NCI-H2227 treated with DMSO at 0.1 percent for 48 hours (cell line): ENCODE measurements at regions not wholly inside any gene's neighbourhood (a gene's known extent, or its start where the extent isn't known, plus 50 kb on each side); places are given as distances from the start of the nearest gene placed in this dataset.
"Not testable (repeated sequence)": the region's sequence is repeated elsewhere in the genome, so short reads cannot be mapped to it uniquely, and the experiment has no call there.

Experiments
- DNase-seq: peaks from one replicate; lab custom pipeline; 2025; lab: John Stamatoyannopoulos, UW

DNA sequence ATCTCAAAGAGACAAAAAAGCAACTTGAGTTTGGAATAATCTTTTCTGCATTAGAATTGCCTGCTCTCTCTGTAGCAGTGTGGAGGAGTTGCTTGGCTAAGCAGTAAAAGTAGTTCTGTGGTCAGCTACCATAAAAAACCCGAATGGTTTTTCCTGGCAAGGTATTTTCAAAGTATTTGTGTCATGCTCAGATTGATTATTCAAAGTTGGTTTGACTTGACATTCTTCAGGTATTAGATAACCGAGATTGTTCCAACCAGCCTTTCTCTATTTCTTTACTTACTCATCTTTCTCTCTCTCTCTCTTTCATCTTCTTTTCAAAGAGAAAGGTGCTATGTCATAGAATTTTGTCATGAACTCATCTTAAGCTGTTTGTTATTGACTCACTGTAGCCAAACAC is 404.9 kb downstream of the CPS1 start:
- DNase-seq: no peak

DNA sequence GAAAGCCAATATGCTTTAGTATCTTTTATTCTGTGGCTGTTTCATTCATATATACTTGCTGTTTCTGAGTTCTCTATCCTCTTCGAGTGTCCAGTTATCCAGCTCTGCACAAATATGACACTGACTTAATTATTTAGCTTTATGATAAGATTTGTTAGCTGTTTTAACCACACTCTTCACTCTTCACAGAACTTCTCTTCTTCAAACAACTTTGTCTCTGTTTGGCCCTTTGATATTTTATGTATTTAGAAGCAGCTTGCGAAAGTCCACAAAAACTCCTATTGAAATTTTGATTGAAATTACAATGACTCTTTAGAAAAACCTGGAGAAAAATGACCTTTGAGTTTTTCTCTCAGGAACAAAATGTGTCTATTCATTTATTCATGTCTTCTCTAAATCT is 407.0 kb downstream of the CPS1 start:
- no peak for DNase-seq

DNA sequence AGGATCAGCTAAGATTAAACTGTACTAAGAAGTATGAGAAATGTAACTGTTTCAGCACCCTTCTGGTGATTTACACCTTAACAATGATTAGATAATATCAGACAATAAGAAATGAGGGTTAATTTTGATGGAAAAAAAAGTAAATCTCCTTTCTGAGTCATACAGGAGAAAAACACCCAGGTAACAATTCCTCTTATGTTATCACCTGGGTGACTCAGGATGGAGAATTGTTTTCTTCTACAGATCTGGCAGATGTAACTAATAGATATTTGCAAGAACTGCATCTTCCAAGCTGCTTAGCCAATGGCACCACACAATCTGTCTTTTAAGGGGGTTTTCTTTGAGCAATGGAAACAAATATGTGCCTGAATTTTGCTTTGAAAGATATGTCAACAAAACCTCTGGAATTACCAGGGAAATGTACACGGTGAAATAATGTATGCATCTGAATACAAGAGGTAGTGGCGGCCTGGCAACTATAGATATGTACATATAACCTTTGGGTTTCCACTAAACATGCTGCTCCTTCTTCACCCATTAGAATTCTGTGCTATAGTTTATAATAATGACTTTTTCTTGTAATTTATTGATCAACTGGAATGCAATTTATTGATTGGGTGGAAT is 407.9 kb downstream of the CPS1 start:
- no peak for DNase-seq

DNA sequence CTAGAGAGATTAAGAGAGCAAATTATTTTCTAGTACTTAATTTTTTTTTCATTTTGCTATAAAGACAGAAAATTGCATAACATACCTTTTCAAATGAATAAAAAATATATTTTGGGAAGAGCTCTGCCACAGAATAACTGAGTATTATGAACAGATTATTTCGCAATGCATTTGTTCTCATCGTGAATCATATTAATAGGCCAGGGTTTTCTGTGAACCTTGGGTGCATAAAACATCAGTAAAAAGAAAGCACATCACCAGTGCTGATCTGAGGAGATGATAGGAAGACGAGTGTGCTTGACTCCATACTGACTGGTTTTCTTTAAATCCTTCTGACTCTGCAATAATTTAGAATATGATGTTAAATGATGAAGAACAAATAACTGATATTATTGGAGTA is 409.1 kb downstream of the CPS1 start:
- DNase-seq: no peak

DNA sequence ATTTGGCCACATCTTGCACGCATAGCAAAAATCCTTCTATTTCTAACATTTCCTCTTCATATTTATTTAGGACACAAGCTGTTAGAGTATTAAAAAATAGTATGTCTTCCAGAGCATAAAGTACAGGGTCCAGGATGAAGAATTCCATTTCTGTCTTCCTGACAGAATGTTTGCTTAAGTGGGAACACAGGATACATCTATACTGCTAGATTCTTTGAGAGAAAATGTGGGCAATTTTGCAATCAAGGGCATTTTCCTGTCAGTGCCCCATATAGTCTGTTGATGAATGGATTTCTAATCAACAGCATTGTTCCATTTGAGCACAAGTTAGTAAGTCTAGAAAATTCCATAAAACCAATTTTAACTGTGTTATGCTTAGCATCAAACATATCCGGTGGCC is 409.9 kb downstream of the CPS1 start:
- no peak for DNase-seq

DNA sequence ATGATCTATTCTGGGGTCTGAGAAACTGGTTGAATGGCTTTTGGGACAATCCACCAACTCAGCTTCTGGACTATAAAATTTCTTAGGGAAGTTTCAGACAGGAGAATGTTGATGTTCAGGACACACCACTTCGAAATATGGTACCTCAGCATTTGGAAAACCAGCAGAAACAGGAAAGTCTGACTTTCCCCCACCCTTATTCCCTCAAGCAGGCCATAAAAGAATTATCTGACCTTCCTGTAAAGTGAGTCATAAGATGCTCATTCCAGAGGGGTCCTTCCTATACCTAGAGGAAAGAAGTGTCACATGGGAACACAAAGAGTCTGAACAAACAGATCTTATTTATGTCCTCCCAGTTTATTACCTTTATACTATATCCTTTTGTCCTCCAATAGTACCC is 415.0 kb downstream of the CPS1 start:
- DNase-seq: no peak

DNA sequence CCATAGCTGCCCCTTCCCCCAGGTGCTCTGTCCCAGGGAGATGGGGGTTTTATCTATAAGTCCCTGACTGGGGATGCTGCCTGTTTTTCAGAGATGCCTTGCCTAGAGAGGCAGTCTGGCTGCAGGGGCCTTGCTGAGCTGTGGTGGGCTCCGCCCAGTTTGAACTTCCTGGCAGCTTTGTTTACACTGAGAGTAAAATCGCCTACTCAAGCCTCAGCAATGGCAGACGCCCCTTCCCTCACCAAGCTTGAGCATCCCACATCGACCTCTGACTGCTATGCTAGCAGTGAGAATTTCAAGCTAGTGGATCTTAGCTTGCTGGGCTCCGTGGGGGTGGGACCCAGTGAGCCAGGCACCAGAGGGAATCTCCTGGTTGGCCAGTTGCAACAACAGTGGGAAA is 430.4 kb downstream of the CPS1 start:
- not testable (repeated sequence) for DNase-seq

DNA sequence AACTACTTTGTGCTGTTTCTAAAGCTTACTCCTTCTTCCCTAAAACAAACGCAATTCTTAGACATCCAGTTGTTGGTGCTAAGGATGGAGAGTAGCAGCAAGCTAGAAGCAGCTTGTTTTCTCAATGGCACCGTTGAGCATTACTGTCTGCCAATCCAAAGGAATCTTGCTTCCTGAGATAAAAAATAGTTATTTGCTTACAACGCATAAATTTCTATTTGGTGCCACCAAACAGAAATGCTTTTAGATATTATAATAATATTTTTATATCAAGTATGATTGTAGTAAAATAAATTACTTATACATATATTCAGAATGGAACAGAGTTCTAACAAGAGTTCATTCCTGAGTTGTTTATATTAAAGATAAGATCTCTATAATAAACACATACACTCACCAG is 434.7 kb downstream of the CPS1 start:
- no peak for DNase-seq

DNA sequence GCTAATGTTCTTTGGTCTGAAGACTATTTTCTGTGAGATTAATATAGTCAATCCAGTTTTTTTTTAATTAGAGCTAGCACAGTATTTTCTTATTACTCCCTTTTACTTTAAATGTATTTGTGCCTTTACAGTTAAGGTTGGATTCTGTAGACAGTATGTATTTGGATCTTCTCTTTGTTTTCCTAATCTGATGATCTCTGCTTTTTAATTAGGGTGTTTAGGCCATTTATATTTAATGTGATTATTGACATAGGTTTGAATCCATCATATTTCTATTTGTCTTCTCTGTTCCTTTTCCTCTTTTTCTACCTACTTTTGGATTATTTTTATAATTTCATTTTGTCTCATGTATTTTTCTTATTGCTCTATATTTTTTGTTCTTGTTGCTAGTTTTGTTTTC is 437.7 kb downstream of the CPS1 start:
- no peak for DNase-seq

DNA sequence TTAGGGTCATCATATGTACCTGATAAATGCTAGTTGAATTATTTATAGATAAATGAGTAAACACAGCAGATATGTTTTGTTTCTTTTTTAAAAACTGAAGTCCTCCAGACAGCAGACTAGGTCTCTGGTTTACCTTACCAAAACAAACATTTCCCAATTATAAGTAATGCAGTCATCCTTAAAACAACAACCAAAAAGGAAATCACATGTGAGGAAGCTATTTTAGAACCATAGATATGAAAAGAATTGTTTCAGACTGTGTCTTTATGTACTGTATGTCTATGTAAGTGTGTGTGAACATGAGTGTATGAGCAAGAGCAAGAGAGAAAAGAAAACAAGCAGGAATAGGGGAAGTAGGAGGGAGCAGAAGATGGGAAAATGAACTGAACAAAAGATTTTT is 441.0 kb downstream of the CPS1 start:
- no peak for DNase-seq

DNA sequence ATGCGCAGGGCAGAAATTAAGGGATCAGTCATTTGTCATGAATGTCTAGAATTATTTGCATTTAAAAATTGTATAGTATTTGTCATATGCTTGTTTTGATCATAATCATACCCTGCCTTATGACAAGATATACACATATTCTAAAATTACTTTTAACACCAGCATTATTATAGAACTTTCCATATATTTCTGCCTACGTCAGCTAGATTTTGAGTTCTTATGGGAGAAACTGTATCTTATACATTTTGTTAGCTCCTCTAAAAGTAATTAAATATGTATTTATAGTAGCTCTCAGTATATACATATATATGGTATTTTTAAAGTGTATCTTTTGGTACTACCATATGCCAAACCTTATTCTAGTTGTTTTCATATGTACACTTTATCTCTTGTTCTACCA is 441.9 kb downstream of the CPS1 start:
- no peak for DNase-seq

DNA sequence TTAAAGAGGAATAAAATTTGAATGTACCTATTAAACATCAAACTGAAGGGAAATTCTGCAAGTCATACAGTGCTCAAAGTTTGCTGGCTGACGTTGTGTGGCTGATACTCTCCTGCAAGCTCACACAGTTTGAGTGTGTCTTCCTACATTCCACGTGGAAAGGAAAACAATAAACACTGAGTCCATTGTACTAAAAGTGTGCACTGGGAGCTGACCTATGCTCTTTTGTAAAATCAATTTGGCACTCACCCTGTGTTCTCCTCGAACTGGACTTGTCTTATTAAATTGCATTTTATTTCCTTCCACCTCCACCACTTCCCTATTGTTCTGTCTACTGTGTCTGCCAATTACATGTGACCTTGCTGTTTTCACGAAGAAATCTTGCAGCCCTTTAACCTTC is 458.0 kb downstream of the CPS1 start:
- peak; percentile 68 for DNase-seq

DNA sequence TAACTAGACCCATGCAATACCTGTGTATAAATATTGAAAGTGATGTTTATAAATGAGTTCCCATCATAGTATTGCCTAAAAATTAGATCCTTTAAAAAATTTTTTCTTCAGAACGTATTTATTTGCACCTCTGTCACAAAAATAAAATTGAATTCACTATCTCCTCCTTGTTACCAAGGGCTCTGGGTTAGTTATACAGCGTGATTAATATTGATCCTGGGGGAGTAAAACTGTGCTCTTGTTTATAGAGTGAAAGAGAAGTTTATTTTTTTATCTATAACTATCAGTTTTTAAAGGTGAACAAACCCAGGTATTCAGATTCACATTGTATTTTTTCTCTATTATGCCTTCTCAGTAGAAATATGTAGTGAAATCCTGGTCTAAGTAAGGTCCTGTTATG is 458.5 kb downstream of the CPS1 start:
- no peak for DNase-seq

DNA sequence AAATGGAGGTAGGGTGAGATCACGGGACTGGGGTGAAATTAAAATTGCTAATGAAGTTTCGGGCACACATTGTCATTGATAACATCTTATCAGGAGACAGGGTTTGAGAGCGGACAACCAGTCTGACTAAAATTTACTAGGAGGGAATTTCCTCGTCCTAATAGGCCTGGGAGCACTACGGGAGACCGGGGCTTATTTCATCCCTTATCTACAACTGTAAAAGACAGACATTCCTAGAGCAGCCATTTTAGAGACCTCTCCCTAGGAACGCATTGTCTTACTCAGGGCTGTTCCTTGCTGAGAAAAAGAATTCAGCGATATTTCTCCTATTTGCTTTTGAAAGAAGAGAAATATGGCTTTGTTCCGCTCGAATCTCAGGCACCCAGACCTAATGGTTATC is 468.7 kb downstream of the CPS1 start:
- not testable (repeated sequence) for DNase-seq

DNA sequence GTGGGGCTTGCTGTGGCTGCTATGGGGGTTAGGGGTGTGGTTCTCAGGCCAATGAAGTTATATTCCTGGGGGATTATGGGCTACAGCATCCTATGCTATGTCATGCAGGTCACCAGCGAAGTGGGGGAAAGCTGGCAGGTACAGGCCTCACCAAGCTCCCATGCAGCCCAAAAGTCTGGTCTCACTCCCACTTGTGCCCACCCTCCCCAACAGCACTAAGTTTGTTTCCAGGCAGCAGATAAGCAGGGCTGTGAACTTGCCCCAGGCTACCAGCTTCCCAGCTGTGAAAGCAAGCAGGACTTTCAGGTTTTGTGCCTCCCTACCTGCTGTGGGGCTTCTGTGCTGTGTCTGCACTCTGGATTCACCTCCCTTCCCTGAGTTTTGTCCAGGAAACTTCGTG is 469.7 kb downstream of the CPS1 start:
- no peak for DNase-seq

DNA sequence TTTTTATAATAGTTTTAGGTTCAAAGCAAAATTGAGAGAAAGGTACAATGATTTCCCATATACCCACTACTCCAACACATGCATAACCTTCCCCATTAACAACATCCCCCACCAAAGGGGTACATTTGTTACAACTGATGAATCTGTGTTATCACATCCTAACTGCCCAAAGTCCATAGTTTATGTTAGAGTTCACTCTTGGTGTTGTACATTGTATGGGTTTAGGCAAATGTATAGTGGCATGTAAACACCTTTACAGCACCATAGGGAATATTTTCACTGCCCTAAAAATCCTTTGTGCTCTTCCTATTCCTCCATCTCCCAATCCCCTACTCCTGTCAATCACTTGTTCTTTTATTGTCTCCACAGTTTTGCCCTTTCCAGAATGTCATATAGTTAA is 471.6 kb downstream of the CPS1 start:
- no peak for DNase-seq

DNA sequence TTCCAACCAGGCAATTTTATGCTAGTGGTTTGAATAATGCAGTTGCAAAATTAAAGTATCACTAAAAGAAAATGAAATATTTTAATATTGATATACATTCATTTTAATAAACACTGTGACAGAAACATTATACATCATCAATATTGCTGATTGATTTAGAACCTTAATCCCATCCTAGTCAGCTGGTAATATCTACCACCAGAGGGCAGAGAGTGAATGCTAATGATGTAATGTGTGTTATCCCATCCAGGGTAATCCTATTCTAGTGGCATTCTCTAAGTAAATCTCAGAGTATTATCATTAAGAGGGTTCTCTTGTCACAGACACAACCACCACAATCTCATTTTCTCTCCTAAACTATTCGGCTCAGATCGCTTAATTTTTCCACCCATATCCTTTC is 477.4 kb downstream of the CPS1 start:
- peak; percentile 57 for DNase-seq

DNA sequence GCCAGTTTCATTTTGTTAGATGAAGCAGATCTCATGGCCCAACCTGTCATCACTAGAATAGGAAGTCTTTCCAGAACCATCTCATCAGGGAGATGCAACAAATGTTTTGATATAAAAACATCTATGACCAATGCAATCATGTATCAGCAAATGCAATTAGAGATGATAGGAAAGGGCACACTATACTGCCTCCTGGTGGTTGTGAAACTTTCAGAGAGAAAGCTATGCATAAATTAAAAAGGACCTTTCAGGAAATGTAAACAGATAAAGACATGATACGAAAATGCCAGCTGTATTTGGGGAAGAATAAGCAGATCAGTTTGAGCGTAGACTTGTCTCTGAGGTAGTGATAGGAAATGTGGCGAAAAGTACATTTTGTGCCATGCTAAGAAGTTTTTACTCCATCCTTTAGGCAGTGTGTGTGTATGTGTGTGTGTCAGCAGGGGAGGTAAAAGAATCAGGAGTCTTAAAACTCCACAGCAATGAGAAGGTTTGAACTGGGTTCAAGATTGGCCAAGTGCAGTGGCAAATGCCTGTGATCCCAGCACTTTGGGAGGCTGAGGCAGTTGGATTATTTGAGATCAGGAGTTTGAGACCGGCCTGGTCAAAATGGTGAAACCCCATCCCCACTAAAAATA is 479.3 kb downstream of the CPS1 start:
- no peak for DNase-seq

DNA sequence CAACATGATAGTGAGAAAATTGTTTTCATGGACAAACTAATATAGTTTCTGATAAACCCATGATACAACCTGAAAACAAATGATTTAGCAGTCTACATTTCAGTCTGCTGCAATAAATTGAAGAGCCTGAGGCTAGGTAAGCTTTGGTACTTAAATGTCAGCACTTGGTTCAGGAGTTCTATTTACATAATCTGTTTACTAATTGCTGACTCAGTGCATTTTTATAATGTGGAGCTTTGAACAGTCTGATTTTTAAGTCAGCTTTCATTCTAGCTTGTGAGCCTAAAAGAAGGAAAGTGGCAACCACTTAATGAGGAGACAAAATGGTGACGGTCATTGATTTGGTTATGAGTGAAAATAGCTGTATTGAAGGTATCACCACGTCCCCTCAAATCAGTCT is 488.6 kb downstream of the CPS1 start:
- DNase-seq: no peak

DNA sequence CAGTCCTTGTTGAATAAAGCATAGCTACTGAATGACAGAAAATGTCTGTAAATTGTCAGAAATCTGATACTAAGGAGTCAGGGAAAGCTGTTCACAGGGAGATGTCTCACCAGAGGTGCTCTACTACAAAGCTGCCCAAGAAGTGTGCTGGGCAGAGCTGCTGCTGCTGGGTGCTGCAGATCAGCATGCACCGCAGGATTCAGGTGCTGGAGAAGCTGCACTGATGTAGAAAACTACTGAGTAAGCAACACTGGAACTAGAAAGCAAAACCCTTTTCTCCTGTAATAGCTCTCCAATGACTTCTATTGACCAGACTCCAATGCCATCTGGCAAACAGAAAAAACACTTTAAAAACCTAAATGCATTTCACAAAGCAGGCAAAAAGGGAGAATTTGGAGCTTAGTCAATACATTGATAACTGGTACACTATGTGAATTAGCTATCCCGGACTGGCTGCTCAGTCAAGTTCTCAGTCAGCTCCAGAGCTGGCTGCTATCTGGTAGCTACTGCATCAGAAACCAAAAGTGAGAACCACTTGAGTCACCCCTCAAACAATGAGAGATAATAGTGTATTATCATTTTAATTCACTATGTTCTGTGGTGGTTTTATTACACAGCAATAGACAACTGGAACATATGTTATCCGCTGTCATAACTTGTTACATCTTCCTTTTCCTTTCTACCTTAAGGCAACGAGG is 493.1 kb downstream of the CPS1 start:
- no peak for DNase-seq

DNA sequence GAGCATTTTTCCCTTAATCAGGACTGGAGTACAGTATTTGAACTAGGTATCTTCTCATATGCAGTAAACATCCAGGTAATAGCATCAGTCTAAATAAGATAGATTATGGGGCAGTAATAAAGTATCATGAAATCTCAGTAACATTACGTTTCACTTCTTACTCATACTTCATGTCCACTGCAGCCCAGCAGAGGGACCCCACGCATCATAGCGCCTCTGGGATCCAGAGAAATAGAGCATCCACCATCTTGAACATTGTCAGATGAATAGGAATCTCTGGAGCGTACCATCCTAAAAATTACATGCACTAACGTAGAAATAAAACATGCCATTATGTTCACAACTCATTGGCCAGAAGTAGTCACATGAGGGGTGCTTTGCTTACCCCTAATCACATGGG is 499.0 kb downstream of the CPS1 start:
- no peak for DNase-seq

DNA sequence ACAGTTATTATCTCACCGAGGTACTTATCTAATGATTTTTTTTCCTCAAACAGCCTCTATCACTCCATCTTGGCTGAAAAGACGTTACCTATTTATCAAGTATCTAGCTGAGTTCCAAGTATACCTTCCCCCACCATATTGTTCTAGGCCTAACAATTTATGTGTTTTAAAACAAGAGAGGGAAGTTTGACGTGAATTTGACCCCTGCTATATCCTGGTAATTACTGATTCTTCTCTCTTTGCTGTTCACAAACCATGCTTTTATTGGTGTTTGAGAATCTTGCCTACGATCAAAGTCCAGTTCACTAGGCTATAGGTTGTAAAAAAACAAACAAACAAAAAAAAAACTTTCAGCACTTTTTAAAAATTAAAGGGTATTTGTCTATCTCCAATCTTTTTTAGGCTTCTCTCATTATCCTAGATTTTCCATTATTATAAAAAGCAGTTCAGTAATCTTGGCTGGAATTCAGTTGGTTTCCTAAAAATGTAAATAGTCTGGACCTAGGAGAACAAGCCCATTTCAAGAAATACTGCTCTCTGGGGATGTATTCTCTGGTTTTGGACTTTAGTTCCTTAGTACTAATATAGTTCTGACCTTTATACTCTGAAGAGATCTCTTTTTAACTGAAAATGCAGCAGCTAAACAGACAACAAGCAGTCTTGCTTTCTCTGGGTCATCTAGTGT is 505.4 kb downstream of the CPS1 start:
- DNase-seq: no peak

DNA sequence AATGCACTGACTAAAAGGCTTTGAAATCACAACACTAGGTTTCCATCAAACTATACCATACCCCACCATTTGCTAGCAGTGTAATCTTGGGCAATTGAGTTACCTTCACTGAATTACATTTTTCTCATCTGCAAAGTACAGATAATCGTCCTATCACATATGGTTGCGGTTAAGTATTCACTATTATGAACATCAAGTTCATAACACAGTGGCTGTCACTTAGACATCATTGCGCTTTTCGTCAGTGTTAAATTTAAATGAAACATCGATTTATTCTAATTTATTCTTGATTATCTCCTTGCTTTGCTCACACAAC is 505.9 kb downstream of the CPS1 start:
- DNase-seq: no peak
